ENCODE measurements at regions not wholly inside any gene's neighbourhood (a gene's known extent, or its start where the extent isn't known, plus 50 kb on each side); places are given as distances from the start of the nearest gene placed in this dataset.

GRCh38 chr2:17107871-17108270 is 410.4 kb downstream of the RAD51AP2 start:
- no peak overlapping the region for H3K4me3 ChIP-seq (ENCODE audit: low read depth, low read length)
- TF ChIP-seq, protein P1, sequence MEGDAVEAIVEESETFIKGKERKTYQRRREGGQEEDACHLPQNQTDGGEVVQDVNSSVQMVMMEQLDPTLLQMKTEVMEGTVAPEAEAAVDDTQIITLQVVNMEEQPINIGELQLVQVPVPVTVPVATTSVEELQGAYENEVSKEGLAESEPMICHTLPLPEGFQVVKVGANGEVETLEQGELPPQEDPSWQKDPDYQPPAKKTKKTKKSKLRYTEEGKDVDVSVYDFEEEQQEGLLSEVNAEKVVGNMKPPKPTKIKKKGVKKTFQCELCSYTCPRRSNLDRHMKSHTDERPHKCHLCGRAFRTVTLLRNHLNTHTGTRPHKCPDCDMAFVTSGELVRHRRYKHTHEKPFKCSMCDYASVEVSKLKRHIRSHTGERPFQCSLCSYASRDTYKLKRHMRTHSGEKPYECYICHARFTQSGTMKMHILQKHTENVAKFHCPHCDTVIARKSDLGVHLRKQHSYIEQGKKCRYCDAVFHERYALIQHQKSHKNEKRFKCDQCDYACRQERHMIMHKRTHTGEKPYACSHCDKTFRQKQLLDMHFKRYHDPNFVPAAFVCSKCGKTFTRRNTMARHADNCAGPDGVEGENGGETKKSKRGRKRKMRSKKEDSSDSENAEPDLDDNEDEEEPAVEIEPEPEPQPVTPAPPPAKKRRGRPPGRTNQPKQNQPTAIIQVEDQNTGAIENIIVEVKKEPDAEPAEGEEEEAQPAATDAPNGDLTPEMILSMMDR (IDR thresholded peaks at IDR 0.05; ENCODE audit: insufficient read depth, low read depth, low read length): no peak
- DNase-seq (ENCODE audit: low read depth): peak; percentile 27

- TF ChIP-seq, protein P1 (IDR thresholded peaks at IDR 0.05; ENCODE audit: insufficient read depth, low read depth, low read length): no peak
- DNase-seq (ENCODE audit: low read depth): peak; percentile 95
- H3K4me3 ChIP-seq (ENCODE audit: low read depth, low read length): no peak overlapping the region
Observed at GRCh38 chr2:17107151-17107550, 411.1 kb downstream of the RAD51AP2 start.

- TF ChIP-seq, protein P1 (IDR thresholded peaks at IDR 0.05; ENCODE audit: insufficient read depth, low read depth, low read length): no peak
- no peak for DNase-seq (ENCODE audit: low read depth)
- no peak overlapping the region for H3K4me3 ChIP-seq (ENCODE audit: low read depth, low read length)
Observed at GRCh38 chr2:17106418-17106817, 411.8 kb downstream of the RAD51AP2 start.

DNA sequence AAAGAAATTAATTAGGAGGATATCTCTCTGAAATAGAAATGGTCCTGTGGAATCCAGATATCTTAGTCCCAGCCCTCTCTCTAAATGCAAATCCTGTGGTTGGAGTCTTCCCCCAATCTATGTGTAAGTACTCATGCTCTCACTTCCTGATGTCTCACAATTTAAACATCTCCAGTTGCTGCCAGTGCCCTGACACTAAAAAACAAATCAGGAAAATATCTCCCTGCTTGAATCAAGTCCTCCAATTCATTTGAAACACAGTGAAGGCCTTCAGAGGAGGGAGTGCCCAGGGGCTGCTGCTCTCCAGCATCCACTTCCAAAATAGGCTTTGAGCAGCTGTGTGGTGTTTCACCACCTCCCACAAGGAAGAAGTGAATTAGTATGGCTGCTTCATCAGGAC is 413.8 kb downstream of the RAD51AP2 start:
- TF ChIP-seq, protein P1 (IDR thresholded peaks at IDR 0.05; ENCODE audit: insufficient read depth, low read depth, low read length): no peak
- H3K4me3 ChIP-seq (ENCODE audit: low read depth, low read length): no peak overlapping the region
- peak; percentile 59 for DNase-seq (ENCODE audit: low read depth)

GRCh38 chr2:17101596-17101995 is 416.6 kb downstream of the RAD51AP2 start:
- DNase-seq (ENCODE audit: low read depth): no peak

GRCh38 chr2:17101091-17101490 is 417.1 kb downstream of the RAD51AP2 start:
- no peak for DNase-seq (ENCODE audit: low read depth)
- TF ChIP-seq, protein P1 (IDR thresholded peaks at IDR 0.05; ENCODE audit: insufficient read depth, low read depth, low read length): no peak

More at GRCh38 chr2:17101596-17101995, 416.6 kb downstream of the RAD51AP2 start:
- TF ChIP-seq, protein P1 (IDR thresholded peaks at IDR 0.05; ENCODE audit: insufficient read depth, low read depth, low read length): no peak
- no peak overlapping the region for H3K4me3 ChIP-seq (ENCODE audit: low read depth, low read length)

GRCh38 chr2:17095340-17095739 is 422.9 kb downstream of the RAD51AP2 start:
- TF ChIP-seq, protein P1 (IDR thresholded peaks at IDR 0.05; ENCODE audit: insufficient read depth, low read depth, low read length): no peak
- DNase-seq (ENCODE audit: low read depth): no peak
- no peak overlapping the region for H3K4me3 ChIP-seq (ENCODE audit: low read depth, low read length)

More at GRCh38 chr2:17101091-17101490, 417.1 kb downstream of the RAD51AP2 start:
- no peak overlapping the region for H3K4me3 ChIP-seq (ENCODE audit: low read depth, low read length)

All from fibroblast of villous mesenchyme (primary cell).